ENCODE measurements at regions not wholly inside any gene's neighbourhood (a gene's known extent, or its start where the extent isn't known, plus 50 kb on each side); places are given as distances from the start of the nearest gene placed in this dataset.
"Not testable (repeated sequence)": the region's sequence is repeated elsewhere in the genome, so short reads cannot be mapped to it uniquely, and the experiment has no call there.

- peak; percentile 43 for DNase-seq
These were observed 100.1 kb downstream of the EIF4E start for GRCh38 chr4:98828801-98829200.

- DNase-seq, result no peak
These were observed 101.3 kb downstream of the EIF4E start for GRCh38 chr4:98827661-98828060.

GRCh38 chr4:98822144-98822543 is 106.8 kb downstream of the EIF4E start:
- DNase-seq, result no peak

- not testable (repeated sequence) for DNase-seq
These were observed 110.8 kb downstream of the EIF4E start for GRCh38 chr4:98818116-98818515.

GRCh38 chr4:98816816-98817215 is 112.1 kb downstream of the EIF4E start:
- no peak for DNase-seq

GRCh38 chr4:98816386-98816785 is 112.5 kb downstream of the EIF4E start:
- DNase-seq, result no peak

GRCh38 chr4:98804403-98804802 is 124.5 kb downstream of the EIF4E start:
- no peak for DNase-seq

- no peak for DNase-seq
These were observed 125.7 kb downstream of the EIF4E start for GRCh38 chr4:98803251-98803650.

- no peak for DNase-seq
These were observed 126.1 kb downstream of the EIF4E start for GRCh38 chr4:98802770-98803198.

- no peak for DNase-seq
These were observed 127.6 kb downstream of the EIF4E start for GRCh38 chr4:98801259-98801725.

GRCh38 chr4:98796991-98797390 is 131.9 kb downstream of the EIF4E start:
- DNase-seq, result no peak

GRCh38 chr4:98794565-98795205 is 134.2 kb downstream of the EIF4E start:
- no peak for DNase-seq

- no peak for DNase-seq
These were observed 135.2 kb upstream of the TSPAN5 start for GRCh38 chr4:98793658-98794057.

- no peak for DNase-seq
These were observed 128.5 kb upstream of the TSPAN5 start for GRCh38 chr4:98786866-98787265.

- DNase-seq, result no peak
These were observed 126.7 kb upstream of the TSPAN5 start for GRCh38 chr4:98784947-98785706.

GRCh38 chr4:98781641-98782357 is 123.4 kb upstream of the TSPAN5 start:
- DNase-seq, result no peak

- DNase-seq, result no peak
These were observed 122.5 kb upstream of the TSPAN5 start for GRCh38 chr4:98780926-98781325.

- no peak for DNase-seq
These were observed 120.7 kb upstream of the TSPAN5 start for GRCh38 chr4:98779088-98779487.

GRCh38 chr4:98778206-98778605 is 119.8 kb upstream of the TSPAN5 start:
- no peak for DNase-seq

GRCh38 chr4:98775672-98776071 is 117.3 kb upstream of the TSPAN5 start:
- no peak for DNase-seq

- DNase-seq, result no peak
These were observed 115.2 kb upstream of the TSPAN5 start for GRCh38 chr4:98773638-98774037.

GRCh38 chr4:98771959-98772632 is 113.7 kb upstream of the TSPAN5 start:
- no peak for DNase-seq

- DNase-seq, result no peak
These were observed 107.4 kb upstream of the TSPAN5 start for GRCh38 chr4:98765771-98766170.
